Keratinocyte (primary cell): ENCODE measurements at regions not wholly inside any gene's neighbourhood (a gene's known extent, or its start where the extent isn't known, plus 50 kb on each side); places are given as distances from the start of the nearest gene placed in this dataset.

ENCODE experiments used
- DNase-seq: peaks from one replicate; pipeline ENCODE4 v3.0.0-alpha.2; 2011; ENCODE audit warnings: low read depth, missing footprints, low spot score
- FAIRE-seq: peaks from 2 replicates; lab custom pipeline; 2011; peaks lifted over from hg19 to GRCh38; lab: Jason Lieb, UNC
- H2AFZ ChIP-seq: 2 replicates; pipeline ENCODE4 v1.6.0; 2012; ENCODE audit warnings: low read length, control low read depth, inconsistent platforms; ENCODE audit not compliant: control insufficient read depth
- H3K27ac ChIP-seq: 2 replicates; pipeline ENCODE4 v1.5.1; 2011; ENCODE audit warnings: low read length; ENCODE audit not compliant: control insufficient read depth, insufficient read depth
- H3K27me3 ChIP-seq: 3 replicates; pipeline ENCODE4 v1.6.0; 2011; ENCODE audit warnings: low read length; ENCODE audit not compliant: control insufficient read depth, insufficient read depth; ENCODE audit errors: extremely low read depth
- H3K36me3 ChIP-seq, 2 experiments: 2 replicates in 1 of 2; 3 replicates in 1 of 2; pipeline ENCODE4 v1.5.1; 2011; ENCODE audit warnings: low read length in 2 of 2, mild to moderate bottlenecking in 1 of 2; ENCODE audit not compliant: control insufficient read depth in 2 of 2, insufficient read depth in 2 of 2; ENCODE audit errors: extremely low read depth in 1 of 2
- H3K4me1 ChIP-seq: 3 replicates; pipeline ENCODE4 v1.5.1; 2011; ENCODE audit warnings: low read length; ENCODE audit not compliant: control insufficient read depth, insufficient read depth; ENCODE audit errors: extremely low read depth
- H3K4me2 ChIP-seq: 3 replicates; pipeline ENCODE4 v1.6.0; 2011; ENCODE audit warnings: low read depth, low read length; ENCODE audit not compliant: control insufficient read depth, insufficient read depth; ENCODE audit errors: extremely low read depth
- H3K4me3 ChIP-seq, 3 experiments: fragments of 200-600 bp in 1 of 3; sonication (generic) in 1 of 3; 2 replicates in 2 of 3; 3 replicates in 1 of 3; pipeline ENCODE4 v1.5.1; 2011 to 2016; ENCODE audit warnings: low read length in 3 of 3, mild to moderate bottlenecking in 3 of 3, control low read depth in 2 of 3, inconsistent platforms in 1 of 3, low read depth in 1 of 3, mixed read lengths in 1 of 3, mixed run types in 1 of 3, moderate library complexity in 1 of 3; ENCODE audit not compliant: control insufficient read depth in 2 of 3, insufficient read depth in 2 of 3; ENCODE audit errors: extremely low read depth in 1 of 3
- H3K79me2 ChIP-seq: 2 replicates; pipeline ENCODE4 v1.6.0; 2012; ENCODE audit warnings: low read length; ENCODE audit not compliant: control insufficient read depth, insufficient read depth
- H3K9ac ChIP-seq: 3 replicates; pipeline ENCODE4 v1.6.0; 2011; ENCODE audit warnings: low read length; ENCODE audit not compliant: control insufficient read depth, insufficient read depth; ENCODE audit errors: extremely low read depth
- H3K9me1 ChIP-seq: 3 replicates; pipeline ENCODE4 v1.6.0; 2011; ENCODE audit warnings: low read length; ENCODE audit not compliant: control insufficient read depth, insufficient read depth; ENCODE audit errors: extremely low read depth
- H3K9me3 ChIP-seq: 2 replicates; pipeline ENCODE4 v1.5.1; 2012; ENCODE audit warnings: low read depth, low read length; ENCODE audit not compliant: control insufficient read depth
- H4K20me1 ChIP-seq: 3 replicates; pipeline ENCODE4 v1.6.0; 2011; ENCODE audit warnings: low read length; ENCODE audit not compliant: control insufficient read depth, insufficient read depth; ENCODE audit errors: extremely low read depth
- CTCF ChIP-seq, 3 experiments: IDR thresholded peaks in 1 of 3; conservative IDR thresholded peaks in 1 of 3; optimal IDR thresholded peaks in 1 of 3; 2 replicates in 2 of 3; 3 replicates in 1 of 3; pipeline versions ENCODE3 to v1.5.1; 2011; ENCODE audit warnings: low read length in 3 of 3, mild to moderate bottlenecking in 3 of 3, moderate library complexity in 2 of 3, control low read depth in 1 of 3, inconsistent platforms in 1 of 3; ENCODE audit not compliant: insufficient read depth in 2 of 3; ENCODE audit errors: extremely low read depth in 1 of 3
- EZH2 ChIP-seq: IDR thresholded peaks from one replicate; pipeline ENCODE4 v1.6.1; 2012; ENCODE audit warnings: inconsistent platforms, mild to moderate bottlenecking, low read length, moderate library complexity
- dilution Hi-C: fragments of 300-500 bp; cut with MboI; formaldehyde crosslinking; loops from one replicate; pipeline ENCODE4 v1.7.0; 2020; ENCODE audit warnings: low sequenced_read_pairs; ENCODE audit not compliant: extremely low pct_ligation_motif_present

- no peak overlapping the region for H3K4me3 ChIP-seq
- dilution Hi-C loops: no loop called here
- no peaks in the 10 kb centered on the region for H4K20me1 ChIP-seq
- DNase-seq (no peak), FAIRE-seq (no peak)
- H3K4me2 ChIP-seq: no peak overlapping the region
- H2AFZ ChIP-seq: no peak overlapping the region
- peaks cover 14% of the 10 kb centered on the region for H3K27me3 ChIP-seq
- H3K9me1 ChIP-seq: no peaks in the 10 kb centered on the region
- no peaks in the 10 kb centered on the region for H3K36me3 ChIP-seq
- no peaks in the 10 kb centered on the region for H3K4me1 ChIP-seq
- H3K27ac ChIP-seq: no peak overlapping the region
- H3K9me3 ChIP-seq: no peaks in the 10 kb centered on the region
- TF ChIP-seq CTCF (optimal IDR thresholded peaks at IDR 0.05 in 1 of 3, IDR thresholded peaks at IDR 0.05 in 1 of 3, conservative IDR thresholded peaks at IDR 0.05 in 1 of 3; ENCODE audit: extremely low read depth in 1 of 3, insufficient read depth in 2 of 3, low read length in 3 of 3) (no peak), EZH2 (no peak)
- H3K9ac ChIP-seq: no peak overlapping the region
- no peaks in the 10 kb centered on the region for H3K79me2 ChIP-seq
These were observed 95.5 kb upstream of the TBX5 start for GRCh38 chr12:114501474-114501807.

GRCh38 chr12:114500775-114501473, 95.0 kb upstream of the TBX5 start:
- Histone ChIP-seq H3K4me1 (no peaks in the 10 kb centered on the region), H3K9ac (no peak overlapping the region), H3K9me3 (no peaks in the 10 kb centered on the region), H2AFZ (no peak overlapping the region), H3K36me3 (no peaks in the 10 kb centered on the region), H3K27me3 (peaks cover 14% of the 10 kb centered on the region), H4K20me1 (no peaks in the 10 kb centered on the region), H3K27ac (no peak overlapping the region), H3K4me2 (no peak overlapping the region), H3K4me3 (no peak overlapping the region), H3K9me1 (no peaks in the 10 kb centered on the region), H3K79me2 (no peaks in the 10 kb centered on the region)
- no peak for FAIRE-seq
- no peak for TF ChIP-seq EZH2
- TF ChIP-seq CTCF (optimal IDR thresholded peaks at IDR 0.05 in 1 of 3, IDR thresholded peaks at IDR 0.05 in 1 of 3, conservative IDR thresholded peaks at IDR 0.05 in 1 of 3; ENCODE audit: extremely low read depth in 1 of 3, insufficient read depth in 2 of 3, low read length in 3 of 3): no peak
- dilution Hi-C loops: no loop called here
- no peak for DNase-seq
